Neuronal stem cell (in vitro differentiated cells): ENCODE measurements at regions not wholly inside any gene's neighbourhood (a gene's known extent, or its start where the extent isn't known, plus 50 kb on each side); places are given as distances from the start of the nearest gene placed in this dataset.

Experiments used
- DNase-seq: peaks from one replicate; pipeline ENCODE4 v3.0.0-alpha.2; 2013; ENCODE audit warnings: low spot score
- H2AFZ ChIP-seq: one replicate; pipeline ENCODE4 v1.6.1; 2013; ENCODE audit warnings: mild to moderate bottlenecking, low read length, inconsistent platforms
- H2AK5ac ChIP-seq: 2 replicates; pipeline ENCODE4 v1.6.1; 2013; ENCODE audit warnings: low read depth, mild to moderate bottlenecking, inconsistent platforms, low read length, moderate library complexity, mixed read lengths
- H2BK120ac ChIP-seq: 2 replicates; pipeline ENCODE4 v1.6.1; 2013; ENCODE audit warnings: low read depth, mild to moderate bottlenecking, inconsistent platforms, low read length, moderate library complexity, mixed read lengths
- H2BK12ac ChIP-seq: one replicate; pipeline ENCODE4 v1.6.1; 2013; ENCODE audit warnings: low read length, inconsistent platforms
- H2BK15ac ChIP-seq: 2 replicates; pipeline ENCODE4 v1.6.1; 2013; ENCODE audit warnings: mild to moderate bottlenecking, low read length, inconsistent platforms, mixed read lengths
- H2BK5ac ChIP-seq: one replicate; pipeline ENCODE4 v1.6.1; 2013; ENCODE audit warnings: inconsistent platforms, mild to moderate bottlenecking, low read length, moderate library complexity
- H3K14ac ChIP-seq: one replicate; pipeline ENCODE4 v1.6.1; 2013; ENCODE audit warnings: low read length, inconsistent platforms
- H3K18ac ChIP-seq: 2 replicates; pipeline ENCODE4 v1.6.1; 2013; ENCODE audit warnings: low read length, inconsistent platforms
- H3K23ac ChIP-seq: 2 replicates; pipeline ENCODE4 v1.6.1; 2013; ENCODE audit warnings: low read depth, mild to moderate bottlenecking, mixed read lengths, low read length, inconsistent platforms; ENCODE audit not compliant: poor library complexity
- H3K27ac ChIP-seq: replicated peaks from 3 replicates; pipeline ENCODE4 v1.5.1; 2013; ENCODE audit warnings: low read length, inconsistent platforms
- H3K27me3 ChIP-seq, 3 experiments: 2 replicates each; pipeline ENCODE4 v1.6.1; 2013; ENCODE audit warnings: low read length in 3 of 3, mild to moderate bottlenecking in 2 of 3, inconsistent platforms in 1 of 3, low read depth in 1 of 3, mixed read lengths in 1 of 3, moderate library complexity in 1 of 3; ENCODE audit not compliant: control insufficient read depth in 3 of 3, insufficient read depth in 3 of 3
- H3K36me3 ChIP-seq, 2 donors: replicated peaks in 1 of 2; 2 replicates each; pipeline ENCODE4 v1.6.1; 2013; ENCODE audit warnings: low read length in 2 of 2; ENCODE audit not compliant: control insufficient read depth in 2 of 2, insufficient read depth in 2 of 2
- H3K4ac ChIP-seq: 2 replicates; pipeline ENCODE4 v1.6.1; 2013; ENCODE audit warnings: inconsistent platforms, mild to moderate bottlenecking, low read length, moderate library complexity
- H3K4me1 ChIP-seq, 2 donors: 1 replicate in 1 of 2; 2 replicates in 1 of 2; pipeline ENCODE4 v1.6.1; 2013; ENCODE audit warnings: low read length in 2 of 2, low read depth in 1 of 2; ENCODE audit not compliant: control insufficient read depth in 2 of 2, insufficient read depth in 1 of 2
- H3K4me2 ChIP-seq: one replicate; pipeline ENCODE4 v1.6.1; 2013; ENCODE audit warnings: mild to moderate bottlenecking, low read length, inconsistent platforms; ENCODE audit not compliant: insufficient read depth, poor library complexity, severe bottlenecking
- H3K4me3 ChIP-seq, 2 donors: 2 replicates each; pipeline ENCODE4 v1.5.1; 2013; ENCODE audit warnings: low read length in 2 of 2, mild to moderate bottlenecking in 2 of 2, inconsistent platforms in 1 of 2, moderate library complexity in 1 of 2
- H3K79me1 ChIP-seq: one replicate; pipeline ENCODE4 v1.6.1; 2013; ENCODE audit warnings: low read depth, mild to moderate bottlenecking, inconsistent platforms, low read length, moderate library complexity
- H3K9ac ChIP-seq: one replicate; pipeline ENCODE4 v1.6.1; 2013; ENCODE audit warnings: mild to moderate bottlenecking, low read depth, low read length, inconsistent platforms; ENCODE audit not compliant: poor library complexity
- H3K9me3 ChIP-seq, 2 donors: replicated peaks in 1 of 2; 2 replicates each; pipeline versions ENCODE3 to v1.6.1; 2013; ENCODE audit warnings: low read length in 2 of 2, mild to moderate bottlenecking in 2 of 2, inconsistent platforms in 1 of 2, low read depth in 1 of 2, mixed read lengths in 1 of 2, moderate library complexity in 1 of 2; ENCODE audit not compliant: control insufficient read depth in 2 of 2, insufficient read depth in 1 of 2
- H4K8ac ChIP-seq: one replicate; pipeline ENCODE4 v1.6.1; 2013; ENCODE audit warnings: low read depth, mild to moderate bottlenecking, inconsistent platforms, low read length, moderate library complexity
- H4K91ac ChIP-seq: one replicate; pipeline ENCODE4 v1.6.1; 2013; ENCODE audit warnings: low read length, low read depth, mild to moderate bottlenecking, inconsistent platforms; ENCODE audit not compliant: poor library complexity
- WGBS, 2 donors: extraction: QIAGEN DNeasy Blood & Tissue Kit; methylation state at CpG; one replicate each; pipeline ENCODE4 v1.1.7; 2013; ENCODE audit warnings: missing lambda C conversion rate in 2 of 2, mixed read lengths in 1 of 2; ENCODE audit not compliant: insufficient read length in 2 of 2, insufficient replicate concordance in 1 of 2; ENCODE audit errors: extremely low coverage in 2 of 2; 5-methylcytosine and 5-hydroxymethylcytosine counted together

GRCh38 chr13:74919914-74920313, 562.1 kb downstream of the TBC1D4 start:
- no peak overlapping the region for H2BK5ac ChIP-seq
- H2AFZ ChIP-seq: peak overlapping the region; percentile 69
- H3K27ac ChIP-seq: no peak overlapping the region
- H4K8ac ChIP-seq: no peak overlapping the region
- H3K9me3 ChIP-seq: peaks cover 0 to 13% of the 10 kb centered on the region in 2 donors
- no peak overlapping the region for H3K14ac ChIP-seq
- H3K4ac ChIP-seq: no peak overlapping the region
- no peak overlapping the region for H2BK120ac ChIP-seq
- no peaks in the 10 kb centered on the region for H3K79me1 ChIP-seq
- no peak overlapping the region for H3K23ac ChIP-seq
- peaks cover 0 to 10% of the 10 kb centered on the region in 2 donors for H3K4me1 ChIP-seq
- H3K4me3 ChIP-seq: no peak overlapping the region
- no peak overlapping the region for H3K9ac ChIP-seq
- no peak overlapping the region for H2BK12ac ChIP-seq
- no peak overlapping the region for H3K4me2 ChIP-seq
- no peak overlapping the region for H2BK15ac ChIP-seq
- DNase-seq: no peak
- H2AK5ac ChIP-seq: no peak overlapping the region
- no peak overlapping the region for H3K18ac ChIP-seq
- H3K27me3 ChIP-seq: no peaks in the 10 kb centered on the region
- H4K91ac ChIP-seq: no peak overlapping the region
- H3K36me3 ChIP-seq: no peaks in the 10 kb centered on the region

- H3K4me1 ChIP-seq: no peaks in the 10 kb centered on the region
- no peak overlapping the region for H3K4me2 ChIP-seq
- H3K36me3 ChIP-seq: no peaks in the 10 kb centered on the region
- H2BK15ac ChIP-seq: no peak overlapping the region
- no peaks in the 10 kb centered on the region for H3K27me3 ChIP-seq
- H3K9me3 ChIP-seq: peaks cover 0 to 5% of the 10 kb centered on the region in 2 donors
- no peak overlapping the region for H3K4ac ChIP-seq
- no peak overlapping the region for H3K4me3 ChIP-seq
- peak overlapping the region; percentile 32 for H2AFZ ChIP-seq
- WGBS, 2 donors: no CpG with 5 or more reads among the region's 2 CpGs
- no peak overlapping the region for H3K18ac ChIP-seq
- no peaks in the 10 kb centered on the region for H3K79me1 ChIP-seq
- H3K23ac ChIP-seq: no peak overlapping the region
- no peak overlapping the region for H2BK120ac ChIP-seq
- no peak overlapping the region for H3K14ac ChIP-seq
- H2BK12ac ChIP-seq: no peak overlapping the region
- no peak overlapping the region for H3K27ac ChIP-seq
- H3K9ac ChIP-seq: no peak overlapping the region
- DNase-seq: no peak
- H2AK5ac ChIP-seq: no peak overlapping the region
- H4K8ac ChIP-seq: no peak overlapping the region
- no peak overlapping the region for H2BK5ac ChIP-seq
- H4K91ac ChIP-seq: no peak overlapping the region
Measured at GRCh38 chr13:74912898-74913297, 569.1 kb downstream of the TBC1D4 start.

- no peak overlapping the region for H3K14ac ChIP-seq
- peaks cover 0 to 6% of the 10 kb centered on the region in 2 donors for H3K4me1 ChIP-seq
- no peak overlapping the region for H2BK15ac ChIP-seq
- H3K79me1 ChIP-seq: no peaks in the 10 kb centered on the region
- no peak overlapping the region for H4K91ac ChIP-seq
- no peak overlapping the region for H2AK5ac ChIP-seq
- peaks cover 0 to 5% of the 10 kb centered on the region in 2 donors for H3K9me3 ChIP-seq
- no peak overlapping the region for H3K18ac ChIP-seq
- H3K4ac ChIP-seq: no peak overlapping the region
- no peaks in the 10 kb centered on the region for H3K27me3 ChIP-seq
- no peak overlapping the region for H2BK5ac ChIP-seq
- no peak for DNase-seq
- H3K4me2 ChIP-seq: no peak overlapping the region
- no peak overlapping the region for H2BK12ac ChIP-seq
- H2AFZ ChIP-seq: no peak overlapping the region
- no peak overlapping the region for H3K4me3 ChIP-seq
- no peak overlapping the region for H4K8ac ChIP-seq
- H3K36me3 ChIP-seq: no peaks in the 10 kb centered on the region
- H3K27ac ChIP-seq: no peak overlapping the region
- WGBS, 2 donors: no CpG with 5 or more reads among the region's 5 CpGs
- no peak overlapping the region for H3K9ac ChIP-seq
- no peak overlapping the region for H2BK120ac ChIP-seq
- H3K23ac ChIP-seq: no peak overlapping the region
Measured at GRCh38 chr13:74910415-74910814, 571.6 kb downstream of the TBC1D4 start.

- H4K8ac ChIP-seq: no peak overlapping the region
- no peak overlapping the region for H2AK5ac ChIP-seq
- H2BK120ac ChIP-seq: no peak overlapping the region
- H4K91ac ChIP-seq: no peak overlapping the region
- no peak overlapping the region for H3K14ac ChIP-seq
- no peaks in the 10 kb centered on the region for H3K36me3 ChIP-seq
- H3K4me3 ChIP-seq: no peak overlapping the region
- DNase-seq: no peak
- no CpG with 5 or more reads among the region's 5 CpGs for WGBS, 2 donors
- no peak overlapping the region for H3K18ac ChIP-seq
- no peak overlapping the region for H2BK5ac ChIP-seq
- peak overlapping the region; percentile 75 for H2AFZ ChIP-seq
- no peak overlapping the region for H3K9ac ChIP-seq
- no peak overlapping the region for H2BK15ac ChIP-seq
- no peaks in the 10 kb centered on the region for H3K27me3 ChIP-seq
- no peak overlapping the region for H3K23ac ChIP-seq
- H3K4me1 ChIP-seq: peaks cover 0 to 6% of the 10 kb centered on the region in 2 donors
- no peak overlapping the region for H3K4me2 ChIP-seq
- no peak overlapping the region for H3K4ac ChIP-seq
- no peaks in the 10 kb centered on the region for H3K79me1 ChIP-seq
- H2BK12ac ChIP-seq: no peak overlapping the region
- H3K27ac ChIP-seq: no peak overlapping the region
- peaks cover 0 to 7% of the 10 kb centered on the region in 2 donors for H3K9me3 ChIP-seq
Measured at GRCh38 chr13:74907788-74908187, 574.2 kb downstream of the TBC1D4 start.
